Left cardiac atrium (tissue), 4 donors: ENCODE measurements at regions not wholly inside any gene's neighbourhood (a gene's known extent, or its start where the extent isn't known, plus 50 kb on each side); places are given as distances from the start of the nearest gene placed in this dataset.
"Not testable (repeated sequence)": the region's sequence is repeated elsewhere in the genome, so short reads cannot be mapped to it uniquely, and the experiment has no call there.

Experiments
- ATAC-seq, 2 donors: fragments of 200-7000 bp; cut with Tn5 transposase; one replicate each; pipeline ENCODE4 v1.9.1; 2020; ENCODE audit warnings: mild to moderate bottlenecking in 2 of 2, moderate library complexity in 2 of 2
- DNase-seq: peaks from one replicate; pipeline ENCODE4 v3.0.0-alpha.2; 2020
- intact Hi-C, 2 donors: fragments of 100-400 bp; cut with DNase I; formaldehyde crosslinking; loops; one replicate each; pipeline versions ENCODE4 v1.14.1 to v1.15.1; 2022 to 2023
- donor health status: DM: no; HTN: yes; CAD: no.
- donor health status: DM: no; HTN: yes; CAD: no; lungs with severe emphysema.
- donor health status: DM: yes; HTN: yes; CAD: no.
- donor health status: Dilated cardiomyopathy.

DNA sequence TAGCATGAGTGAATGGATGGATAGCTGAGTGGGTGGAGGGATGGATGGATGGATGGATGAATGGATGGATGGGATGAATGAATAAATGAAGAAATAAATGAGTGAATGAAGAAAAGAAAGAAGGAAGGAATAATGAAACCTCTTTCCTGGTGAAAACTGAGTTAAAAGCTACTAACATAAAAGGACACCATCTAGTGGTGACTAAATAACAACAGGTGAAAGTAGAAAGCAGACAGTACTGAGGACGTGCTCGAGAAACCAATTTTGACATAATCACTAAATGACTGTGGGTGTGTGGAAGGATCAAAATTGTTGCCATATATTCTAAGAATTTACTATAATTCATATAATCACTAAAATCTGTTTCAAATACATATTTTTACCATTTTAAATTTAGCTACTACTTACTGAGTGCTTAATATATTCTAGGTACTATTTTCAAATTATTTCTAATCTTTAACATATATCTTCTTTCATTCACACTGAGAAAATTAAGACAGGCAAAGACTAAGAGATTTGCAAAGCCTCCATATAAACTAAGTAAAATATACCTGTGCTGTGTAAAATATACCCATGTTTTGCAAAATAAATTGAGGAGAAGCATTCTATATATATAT is 522.9 kb downstream of the LRRIQ3 start:
- intact Hi-C loops, result no loop called here
- no peak for ATAC-seq
- DNase-seq, result no peak

GRCh38 chr1:73673971-73674370 is 524.0 kb downstream of the LRRIQ3 start:
- ATAC-seq, result no peak
- intact Hi-C loops, result no loop called here
- no peak for DNase-seq

GRCh38 chr1:73671530-73671929 is 526.4 kb downstream of the LRRIQ3 start:
- intact Hi-C loops, result no loop called here
- DNase-seq, result no peak
- no peak for ATAC-seq

- ATAC-seq, intact Hi-C loops, DNase-seq: not testable (repeated sequence)
These were observed 530.0 kb downstream of the LRRIQ3 start for GRCh38 chr1:73667959-73668358.

- ATAC-seq, result no peak
- no peak for DNase-seq
- intact Hi-C loops, result no loop called here
These were observed 535.5 kb downstream of the LRRIQ3 start for GRCh38 chr1:73662526-73662925.

- ATAC-seq (no peak), DNase-seq (no peak)
- intact Hi-C loops, result no loop called here
These were observed 538.8 kb downstream of the LRRIQ3 start for GRCh38 chr1:73659136-73659535.

GRCh38 chr1:73654714-73655113 is 543.3 kb downstream of the LRRIQ3 start:
- intact Hi-C loops, result no loop called here
- no peak for DNase-seq
- ATAC-seq, result no peak

DNA sequence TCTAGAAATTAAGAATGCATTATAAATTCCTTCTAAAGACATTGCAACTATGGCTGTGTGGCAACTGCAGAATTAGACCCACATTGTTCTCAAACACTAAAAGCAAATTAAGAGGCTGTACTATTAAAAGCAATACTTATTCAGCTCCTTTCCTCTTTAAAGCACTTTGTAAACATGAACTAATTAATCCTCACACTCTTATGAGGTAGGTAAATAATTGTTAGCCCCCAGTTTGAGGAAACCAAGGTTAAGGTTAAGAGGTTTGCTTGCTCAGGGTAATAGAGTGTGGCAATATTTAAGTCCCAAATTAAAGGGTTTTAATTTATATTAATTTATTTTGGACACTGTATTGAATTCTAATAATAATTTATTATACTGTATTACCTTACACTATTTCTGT is 553.8 kb downstream of the LRRIQ3 start:
- ATAC-seq (no peak), DNase-seq (no peak)
- intact Hi-C loops, result no loop called here

- DNase-seq (no peak), ATAC-seq (no peak)
- intact Hi-C loops, result no loop called here
These were observed 558.5 kb downstream of the LRRIQ3 start for GRCh38 chr1:73639494-73639893.

DNA sequence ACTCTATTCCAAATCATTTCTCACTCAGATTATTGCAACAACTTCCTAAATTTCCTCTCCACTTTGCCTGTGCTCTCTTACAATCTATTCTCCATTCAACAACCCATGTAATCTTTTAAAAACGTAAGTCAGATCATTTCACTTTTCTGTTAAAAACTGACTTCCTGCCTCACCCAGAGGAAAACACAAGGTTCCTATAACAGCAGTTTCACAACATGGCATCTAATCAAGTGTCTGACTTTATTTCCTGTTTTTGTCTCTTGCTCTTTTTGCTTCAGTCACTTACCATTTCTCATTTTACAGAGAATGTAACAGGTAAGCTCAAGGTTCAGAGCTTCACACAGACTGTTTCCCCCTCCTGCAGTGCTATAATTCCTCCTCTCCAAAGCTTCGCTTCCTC is 560.7 kb downstream of the LRRIQ3 start:
- intact Hi-C loops, result no loop called here
- no peak for DNase-seq
- ATAC-seq, result no peak

DNA sequence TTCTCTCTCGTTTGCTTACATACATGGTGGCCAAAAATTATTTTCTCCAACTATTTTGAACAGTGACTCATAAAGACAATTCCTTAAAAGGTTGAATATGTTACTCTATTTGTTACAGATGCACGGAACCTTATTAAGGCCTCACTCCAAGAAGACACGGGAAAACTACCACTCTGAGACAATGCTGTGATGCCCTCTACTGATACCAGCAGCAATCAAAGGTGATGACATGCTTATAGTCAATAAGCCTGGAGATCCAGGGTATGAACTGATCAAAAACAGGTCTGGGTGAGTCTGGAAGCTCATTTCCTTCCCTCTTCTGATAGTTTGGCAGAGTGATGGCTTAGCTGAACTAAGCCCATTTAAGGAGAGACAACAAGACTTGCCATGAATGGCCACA is 563.0 kb downstream of the LRRIQ3 start:
- DNase-seq (no peak), ATAC-seq (no peak)
- intact Hi-C loops, result no loop called here

GRCh38 chr1:73627723-73628122 is 570.3 kb downstream of the LRRIQ3 start:
- ATAC-seq (no peak), DNase-seq (no peak)
- intact Hi-C loops, result no loop called here

DNA sequence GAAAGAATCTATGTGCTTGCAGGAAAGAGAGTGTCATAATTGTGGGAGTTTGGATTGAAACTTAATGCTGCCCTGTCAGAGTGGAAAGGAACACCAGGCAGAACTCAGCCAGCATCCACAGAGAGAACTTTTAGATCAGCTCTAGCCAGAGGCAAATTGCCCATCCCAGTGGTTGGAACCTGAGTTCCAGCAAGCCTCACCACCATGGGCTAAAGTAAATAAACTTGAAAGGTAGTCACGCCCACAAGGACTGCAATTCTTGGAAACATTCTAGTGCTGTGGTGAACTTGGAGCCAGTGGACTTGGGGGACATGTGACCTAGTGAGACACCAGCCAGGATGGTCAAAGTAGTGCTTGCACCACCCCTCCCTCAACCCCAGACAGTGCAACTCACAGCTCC is 571.6 kb downstream of the LRRIQ3 start:
- DNase-seq, result no peak
- ATAC-seq, result no peak
- intact Hi-C loops, result no loop called here

DNA sequence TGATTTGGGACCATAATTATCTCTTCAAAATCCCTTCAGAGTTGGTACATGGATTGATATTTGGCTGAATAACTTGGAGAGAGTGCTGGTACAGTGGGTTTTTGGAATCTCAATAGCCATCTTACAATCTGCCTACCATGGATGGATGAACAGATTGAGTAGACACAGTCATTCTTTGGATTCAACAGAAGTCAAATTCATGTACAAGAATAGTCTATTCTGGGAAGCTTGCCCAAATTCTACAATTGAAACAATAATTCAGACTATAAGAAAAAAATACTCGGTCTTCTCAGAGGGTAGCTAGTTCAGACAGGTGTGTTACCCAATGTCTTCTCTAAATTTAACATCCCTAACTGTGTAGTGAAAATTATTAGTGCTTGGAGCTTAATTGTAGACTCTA is 574.0 kb downstream of the LRRIQ3 start:
- intact Hi-C loops, result no loop called here
- ATAC-seq (no peak), DNase-seq (no peak)

- intact Hi-C loops, result no loop called here
- ATAC-seq (no peak), DNase-seq (no peak)
These were observed 580.8 kb downstream of the LRRIQ3 start for GRCh38 chr1:73617145-73617544.

DNA sequence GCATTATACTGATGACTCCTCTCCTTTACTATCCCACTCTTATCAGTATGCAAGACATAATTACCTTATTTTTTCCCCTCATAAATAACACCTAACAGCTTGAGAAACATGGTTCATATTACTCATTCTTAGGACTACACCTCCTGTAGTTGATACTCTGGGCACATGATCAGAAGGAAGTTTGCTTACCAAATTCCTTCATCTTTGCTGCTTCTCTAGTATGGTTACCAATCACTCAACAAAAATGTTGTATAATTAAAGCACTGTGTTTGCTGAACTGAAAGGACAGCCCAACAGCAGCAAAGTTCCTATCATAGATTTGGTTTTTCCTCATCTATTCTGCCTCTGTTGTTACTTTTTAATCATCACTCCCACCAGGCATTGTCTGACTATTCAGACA is 586.3 kb downstream of the LRRIQ3 start:
- ATAC-seq (no peak), DNase-seq (no peak)
- intact Hi-C loops, result no loop called here

GRCh38 chr1:73604739-73605138 is 593.2 kb downstream of the LRRIQ3 start:
- ATAC-seq (no peak), DNase-seq (no peak)
- intact Hi-C loops, result no loop called here

GRCh38 chr1:73604211-73604610 is 593.8 kb downstream of the LRRIQ3 start:
- ATAC-seq (no peak), DNase-seq (no peak)
- intact Hi-C loops, result no loop called here

GRCh38 chr1:73593804-73594203 is 604.2 kb downstream of the LRRIQ3 start:
- intact Hi-C loops, result no loop called here
- ATAC-seq (no peak), DNase-seq (no peak)

DNA sequence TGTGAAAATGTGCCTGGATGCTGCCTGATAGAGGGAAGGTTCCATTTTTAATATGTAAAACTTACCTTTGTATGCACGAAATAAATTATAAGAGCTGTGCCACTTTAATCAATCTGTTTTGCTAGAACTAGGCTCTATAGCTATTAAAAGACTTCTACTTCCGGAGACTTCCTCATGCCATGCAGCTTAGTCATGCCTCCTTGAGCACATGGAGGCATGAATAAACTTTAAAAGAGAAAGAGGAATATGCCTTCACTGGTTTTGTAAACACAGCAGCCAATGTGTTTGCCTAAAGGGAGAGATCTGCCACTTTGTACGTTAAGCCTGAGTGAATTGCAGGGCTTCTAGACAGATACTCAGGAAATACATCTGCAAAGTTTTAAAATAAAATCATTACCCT is 604.6 kb downstream of the LRRIQ3 start:
- no peak for DNase-seq
- intact Hi-C loops, result no loop called here
- ATAC-seq, result no peak

DNA sequence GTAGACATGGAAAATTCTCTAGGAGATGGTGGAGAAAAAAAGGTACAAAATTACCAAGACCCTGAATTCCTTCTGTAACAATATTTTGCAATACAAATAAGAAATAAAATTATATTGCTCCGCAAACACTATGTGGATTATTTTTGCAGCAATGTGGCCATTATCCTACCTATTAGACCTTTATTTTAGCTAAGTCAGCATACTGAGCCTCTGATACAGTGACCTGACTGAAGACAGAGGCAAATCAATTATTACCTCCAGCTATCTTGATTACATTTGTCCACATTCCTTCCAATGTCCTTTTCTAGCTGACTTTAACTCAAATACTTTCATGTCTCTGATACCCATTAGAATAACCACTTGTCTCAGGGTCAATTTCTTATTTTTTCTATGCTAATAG is 610.9 kb downstream of the LRRIQ3 start:
- intact Hi-C loops, result no loop called here
- no peak for ATAC-seq
- no peak for DNase-seq

DNA sequence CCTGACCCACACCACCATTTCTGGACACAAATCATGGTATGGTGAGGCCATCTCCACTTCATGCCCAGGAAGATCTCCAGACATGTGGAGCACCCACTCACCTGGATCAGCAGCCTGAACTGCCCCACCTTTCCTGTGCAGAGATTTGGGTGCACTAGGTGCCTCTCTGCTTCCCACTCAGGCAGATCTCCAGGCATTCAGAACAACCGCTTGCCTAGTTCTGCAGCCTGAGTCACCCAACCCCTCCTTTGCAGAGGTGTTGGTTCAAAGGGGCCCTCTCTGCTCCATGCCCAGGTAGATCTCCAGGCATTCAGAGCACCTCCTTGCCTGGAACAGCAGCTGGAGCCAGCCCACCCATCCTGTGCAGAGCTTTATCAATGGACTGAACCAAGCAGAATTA is 620.8 kb downstream of the LRRIQ3 start:
- intact Hi-C loops, result no loop called here
- DNase-seq (no peak), ATAC-seq (no peak)
